NCI-H187 treated with DMSO at 0.1 percent for 48 hours (cell line): ENCODE measurements at regions not wholly inside any gene's neighbourhood (a gene's known extent, or its start where the extent isn't known, plus 50 kb on each side); places are given as distances from the start of the nearest gene placed in this dataset.

Experiments
- DNase-seq: peaks from one replicate; lab custom pipeline; 2025; lab: John Stamatoyannopoulos, UW

DNA sequence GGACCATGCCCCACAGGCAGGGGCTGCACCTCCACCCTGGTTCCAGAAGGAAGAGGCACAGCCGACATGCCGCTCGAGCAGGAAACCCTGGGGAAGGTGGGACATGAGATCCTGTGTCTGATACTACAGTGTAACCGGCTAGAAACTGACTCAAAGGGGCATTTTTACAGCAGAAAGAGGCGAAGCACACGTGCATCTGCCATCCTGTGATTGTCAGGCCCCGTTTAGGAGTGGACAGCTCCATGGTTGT lies 62.7 kb downstream of the SIK1 start:
- DNase-seq: no peak

GRCh38 chr21:43363506-43364260 lies 63.2 kb downstream of the SIK1 start:
- no peak for DNase-seq

- DNase-seq: no peak
Observed at GRCh38 chr21:43362915-43363314, 64.0 kb downstream of the SIK1 start.

DNA sequence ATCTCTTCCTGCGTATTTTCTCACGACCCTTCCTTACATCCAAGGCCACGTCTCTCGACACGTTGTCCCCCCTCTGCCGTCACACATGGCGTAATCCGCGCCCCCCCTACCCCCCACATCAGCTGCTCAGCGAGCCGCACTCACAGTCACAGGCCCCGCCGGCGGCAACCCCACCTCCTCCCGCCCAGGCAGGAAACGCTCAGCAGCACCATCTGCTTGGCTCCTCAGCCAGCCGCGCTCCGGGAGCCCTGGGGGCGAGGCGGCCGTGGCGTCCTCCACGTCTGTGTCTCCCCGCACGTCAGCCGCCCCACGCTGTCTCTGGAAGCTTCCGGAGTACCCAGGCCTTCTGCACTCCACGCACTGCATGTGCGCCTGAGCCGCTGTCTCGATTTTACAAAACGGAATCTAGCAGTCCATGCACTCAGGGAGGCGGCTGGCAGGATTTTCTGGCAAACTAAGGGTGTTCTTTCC lies 64.6 kb downstream of the SIK1 start:
- no peak for DNase-seq

GRCh38 chr21:43361493-43362296 lies 65.2 kb downstream of the SIK1 start:
- no peak for DNase-seq

DNA sequence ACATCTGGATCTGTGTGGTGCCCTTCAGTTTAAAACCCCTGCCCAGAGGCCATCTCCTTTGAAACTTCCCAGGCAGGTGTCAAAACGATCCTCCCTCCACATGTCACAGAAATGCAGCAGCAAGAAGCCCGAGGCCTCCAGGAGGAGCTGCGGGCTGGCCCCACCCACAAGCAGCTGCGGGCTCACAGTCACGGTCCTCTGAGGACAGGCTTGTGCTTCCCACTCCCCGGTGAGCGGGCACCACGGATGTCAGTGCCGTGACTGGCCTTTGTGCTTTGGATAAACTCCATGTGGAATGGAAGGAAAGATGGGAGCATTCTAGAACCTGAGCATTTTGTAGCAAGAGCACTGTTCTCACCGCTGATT lies 65.8 kb downstream of the SIK1 start:
- DNase-seq: no peak

- no peak for DNase-seq
Observed at GRCh38 chr21:43360441-43361126, 66.3 kb downstream of the SIK1 start.

DNA sequence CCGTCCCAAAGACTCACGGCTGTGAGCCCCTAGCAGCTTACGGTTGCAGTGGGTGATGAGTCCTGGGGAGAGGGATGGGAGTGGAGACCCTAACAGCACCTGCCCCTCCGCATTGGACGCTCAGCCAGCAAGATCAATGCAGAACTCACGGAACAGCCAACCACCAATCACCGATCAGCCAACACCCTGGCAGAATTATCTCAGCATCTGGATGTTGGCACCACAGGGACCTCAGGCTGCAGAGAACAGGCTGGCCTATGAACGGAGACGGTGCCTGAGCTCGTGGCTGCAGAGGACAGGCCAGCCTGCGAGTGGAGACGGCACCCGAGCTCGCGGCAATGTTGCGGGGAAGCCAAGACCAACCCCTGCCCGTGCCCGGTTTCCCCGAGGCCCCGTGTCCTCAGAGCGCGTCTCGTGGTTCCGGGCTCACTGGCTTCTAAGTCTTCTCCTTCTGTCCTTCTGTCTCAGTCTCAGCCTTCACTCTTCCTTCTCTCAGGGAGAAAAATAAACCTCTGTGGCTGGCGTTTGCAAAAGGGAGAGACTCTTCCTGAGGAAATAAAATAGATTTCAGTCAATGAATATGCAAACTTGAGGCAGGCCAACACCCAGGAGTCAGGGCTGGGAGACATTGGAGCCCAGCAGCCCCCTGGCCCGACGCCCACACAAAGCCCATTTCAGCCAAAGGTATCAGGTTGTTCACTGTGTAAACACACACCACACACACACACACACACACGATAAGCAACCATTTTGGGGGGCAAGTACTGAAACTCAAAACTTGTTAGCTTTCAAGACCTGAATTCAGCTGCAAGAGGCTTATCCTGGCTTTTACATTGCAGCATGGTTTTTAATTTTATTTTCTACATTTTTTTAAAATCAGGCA lies 67.8 kb downstream of the SIK1 start:
- no peak for DNase-seq

GRCh38 chr21:43357715-43358430 lies 69.1 kb downstream of the SIK1 start:
- no peak for DNase-seq

DNA sequence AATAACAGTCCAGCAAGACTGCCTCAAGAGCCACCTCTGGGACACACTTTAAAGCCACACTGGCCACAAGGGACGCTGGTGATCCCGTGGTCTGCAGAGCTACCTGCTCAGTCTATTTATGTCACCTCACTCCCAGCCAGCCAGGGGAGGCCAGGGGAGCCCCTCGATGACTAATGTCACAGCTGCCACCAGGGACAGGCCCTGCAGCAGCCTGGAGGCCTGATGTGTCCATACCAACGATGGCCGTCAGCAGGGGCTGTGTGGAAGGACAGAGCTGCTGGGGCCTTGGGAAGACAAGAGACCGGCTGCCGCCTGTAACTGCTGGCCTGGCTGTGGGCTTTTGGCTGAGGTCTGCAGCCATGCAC lies 71.0 kb downstream of the SIK1 start:
- DNase-seq: no peak

DNA sequence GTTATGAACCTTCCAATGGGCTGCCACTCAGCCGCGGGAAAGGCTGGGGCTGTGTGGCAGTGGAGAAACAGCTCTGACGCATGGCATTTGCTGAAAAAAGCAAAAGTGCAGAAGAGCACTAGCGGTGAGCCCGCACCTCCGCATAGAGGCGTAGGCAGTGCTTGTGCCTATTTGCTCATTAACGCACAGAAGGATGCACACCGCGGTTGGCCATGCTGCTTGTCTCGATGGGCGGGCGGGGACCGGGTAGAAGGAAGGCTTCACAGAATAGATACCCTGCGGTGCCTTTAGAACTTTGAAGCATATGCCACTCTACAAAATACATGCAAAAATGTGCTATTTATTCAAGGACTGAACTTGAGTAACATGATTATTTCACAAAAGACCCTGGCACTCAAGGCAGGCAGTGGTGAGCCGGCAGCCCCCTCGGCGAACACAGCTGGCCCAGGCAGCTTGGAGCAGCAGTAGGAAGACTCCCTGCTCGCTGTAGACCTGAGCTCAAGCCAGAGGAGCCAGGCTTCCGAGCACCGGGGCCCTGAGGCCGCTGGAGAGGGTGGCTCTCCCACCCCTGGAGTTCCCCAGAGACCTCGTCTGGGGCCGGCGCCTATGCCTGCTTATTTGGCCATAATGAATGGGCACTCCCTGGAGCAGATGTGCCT lies 71.5 kb downstream of the SIK1 start:
- DNase-seq: no peak

- DNase-seq: no peak
Observed at GRCh38 chr21:43354666-43355065, 72.3 kb downstream of the SIK1 start.

DNA sequence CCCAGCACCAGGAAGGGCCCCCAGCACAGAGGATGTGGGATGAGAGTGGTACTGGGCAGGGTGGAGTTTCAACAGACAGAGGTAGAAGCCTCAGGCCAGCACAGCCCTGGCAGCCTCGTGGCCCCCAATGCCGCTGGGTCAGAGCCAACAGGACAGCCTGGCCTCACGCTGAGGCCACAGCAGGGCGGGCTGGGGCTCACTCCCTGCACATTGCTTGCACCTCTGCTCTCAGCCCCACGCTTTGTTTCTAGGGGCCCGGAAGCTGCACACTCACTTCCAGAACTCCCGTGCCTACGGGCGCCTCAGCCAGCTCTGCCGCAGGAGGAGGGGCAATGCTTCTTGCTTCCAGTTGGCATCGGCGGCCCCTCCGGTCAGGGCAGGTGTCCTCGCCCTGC lies 72.9 kb downstream of the SIK1 start:
- no peak for DNase-seq

GRCh38 chr21:43353282-43354025 lies 73.5 kb downstream of the SIK1 start:
- DNase-seq: no peak

DNA sequence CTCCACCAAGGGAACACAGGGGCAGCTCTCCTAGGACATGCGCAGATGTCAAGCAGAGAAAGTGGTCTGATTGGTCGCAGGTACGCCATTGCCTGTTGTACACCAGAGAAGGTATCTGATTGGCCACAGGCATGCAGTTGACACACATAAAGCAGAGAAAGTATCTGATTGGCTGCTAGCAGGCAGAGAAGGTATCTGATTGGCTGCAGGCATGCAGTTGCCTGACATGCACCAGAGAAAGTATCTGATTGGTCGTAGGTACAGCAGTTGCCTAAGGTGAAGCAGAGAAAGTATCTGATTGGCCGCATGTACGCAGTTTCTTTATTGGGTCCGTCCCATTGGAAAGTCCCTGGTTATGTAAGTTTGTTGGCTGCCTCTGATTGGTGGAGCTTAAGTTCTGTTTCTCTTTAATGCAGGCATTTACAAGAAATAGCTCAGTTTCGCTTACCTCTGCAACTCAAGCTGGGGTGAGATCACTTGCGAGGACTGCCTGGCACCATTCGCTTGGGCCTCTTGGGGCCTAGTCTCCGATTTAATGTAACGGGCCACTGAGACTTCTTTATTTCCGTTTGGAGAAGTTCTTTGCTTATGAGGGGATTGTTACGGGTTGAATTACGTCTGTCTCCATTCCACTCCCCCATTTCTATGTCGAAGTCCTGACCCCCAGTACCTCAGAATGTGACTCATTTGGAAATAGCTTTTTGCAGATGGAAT lies 74.2 kb downstream of the SIK1 start:
- DNase-seq: no peak

- no peak for DNase-seq
Observed at GRCh38 chr21:43352154-43352537, 74.8 kb downstream of the SIK1 start.

DNA sequence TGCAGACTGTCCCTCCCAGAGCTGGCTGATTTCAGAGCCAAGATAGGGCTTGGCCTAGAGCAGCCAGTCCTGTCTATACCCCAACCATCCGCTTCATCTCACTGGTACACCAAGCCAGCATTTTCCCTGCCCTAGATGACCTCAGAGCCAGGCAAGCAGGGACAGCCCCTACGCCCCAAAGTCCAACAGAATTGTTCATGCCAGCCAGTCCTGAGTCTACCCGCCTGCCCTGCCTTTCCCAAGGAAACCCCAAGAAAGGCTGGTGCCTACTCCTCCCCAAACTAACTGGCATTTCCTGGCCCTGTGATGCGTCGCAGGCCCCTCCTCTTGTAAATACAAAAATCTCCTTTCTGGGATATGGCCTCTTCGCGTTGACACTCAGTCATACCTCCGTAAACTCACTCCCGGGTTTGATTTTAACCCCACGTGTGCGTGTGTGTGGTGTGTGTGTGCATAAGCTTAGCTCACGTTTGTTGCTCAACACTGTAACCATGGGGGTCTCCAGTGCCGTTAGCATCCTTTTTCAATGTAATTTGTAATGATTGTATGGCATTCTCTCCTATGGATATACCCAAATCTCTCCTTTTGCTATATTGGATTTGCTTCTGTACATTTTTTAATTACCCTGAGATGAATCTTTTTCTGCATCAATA lies 75.3 kb downstream of the SIK1 start:
- DNase-seq: no peak

GRCh38 chr21:43349644-43350043 lies 77.3 kb downstream of the SIK1 start:
- no peak for DNase-seq

DNA sequence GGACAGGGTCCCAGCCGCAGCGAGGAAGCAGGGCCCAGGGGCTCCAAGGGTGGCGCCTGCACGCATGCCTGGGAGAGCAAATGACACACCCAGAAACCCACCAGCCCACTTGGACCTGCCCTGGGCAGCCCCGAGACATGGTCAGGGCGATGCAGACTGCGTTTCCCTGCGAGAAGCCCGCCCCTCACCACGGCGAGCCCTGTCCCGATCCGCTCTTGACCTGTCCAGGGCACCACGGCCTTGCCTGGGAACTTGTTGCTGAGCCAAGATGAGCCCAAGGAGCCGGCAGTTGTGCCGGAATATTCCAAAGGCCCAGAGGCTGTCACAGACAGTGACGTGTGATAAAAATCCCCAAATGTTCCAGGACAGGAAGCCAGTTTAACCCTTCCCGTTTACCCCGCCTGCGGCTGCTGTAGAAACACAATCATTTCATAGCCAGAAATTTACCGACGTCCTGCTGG lies 78.1 kb downstream of the SIK1 start:
- DNase-seq: no peak
